ENCODE measurements at regions not wholly inside any gene's neighbourhood (a gene's known extent, or its start where the extent isn't known, plus 50 kb on each side); places are given as distances from the start of the nearest gene placed in this dataset.
"Not testable (repeated sequence)": the region's sequence is repeated elsewhere in the genome, so short reads cannot be mapped to it uniquely, and the experiment has no call there.

GRCh38 chr7:32779895-32780294, 111.7 kb downstream of the KBTBD2 start:
- TF ChIP-seq, protein P1, sequence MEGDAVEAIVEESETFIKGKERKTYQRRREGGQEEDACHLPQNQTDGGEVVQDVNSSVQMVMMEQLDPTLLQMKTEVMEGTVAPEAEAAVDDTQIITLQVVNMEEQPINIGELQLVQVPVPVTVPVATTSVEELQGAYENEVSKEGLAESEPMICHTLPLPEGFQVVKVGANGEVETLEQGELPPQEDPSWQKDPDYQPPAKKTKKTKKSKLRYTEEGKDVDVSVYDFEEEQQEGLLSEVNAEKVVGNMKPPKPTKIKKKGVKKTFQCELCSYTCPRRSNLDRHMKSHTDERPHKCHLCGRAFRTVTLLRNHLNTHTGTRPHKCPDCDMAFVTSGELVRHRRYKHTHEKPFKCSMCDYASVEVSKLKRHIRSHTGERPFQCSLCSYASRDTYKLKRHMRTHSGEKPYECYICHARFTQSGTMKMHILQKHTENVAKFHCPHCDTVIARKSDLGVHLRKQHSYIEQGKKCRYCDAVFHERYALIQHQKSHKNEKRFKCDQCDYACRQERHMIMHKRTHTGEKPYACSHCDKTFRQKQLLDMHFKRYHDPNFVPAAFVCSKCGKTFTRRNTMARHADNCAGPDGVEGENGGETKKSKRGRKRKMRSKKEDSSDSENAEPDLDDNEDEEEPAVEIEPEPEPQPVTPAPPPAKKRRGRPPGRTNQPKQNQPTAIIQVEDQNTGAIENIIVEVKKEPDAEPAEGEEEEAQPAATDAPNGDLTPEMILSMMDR (IDR thresholded peaks at IDR 0.05; ENCODE audit: poor library complexity) = not testable (repeated sequence)
- TF ChIP-seq EZH2 (IDR thresholded peaks at IDR 0.05; ENCODE audit: borderline replicate concordance); EZH2phosphoT487 (IDR thresholded peaks at IDR 0.05; ENCODE audit: low read depth, severe bottlenecking, unreplicated experiment): not testable (repeated sequence)

Data from hepatocyte (in vitro differentiated cells).